Urothelium cell line (cell line): ENCODE measurements at regions not wholly inside any gene's neighbourhood (a gene's known extent, or its start where the extent isn't known, plus 50 kb on each side); places are given as distances from the start of the nearest gene placed in this dataset.

Experiments used
- DNase-seq: peaks from one replicate; pipeline ENCODE4 v3.0.0; 2011; ENCODE audit warnings: low spot score, mixed read lengths
- FAIRE-seq: peaks from 2 replicates; lab custom pipeline; 2011; peaks lifted over from hg19 to GRCh38; lab: Jason Lieb, UNC

GRCh38 chr11:92885600-92885999 lies 83.9 kb upstream of the MTNR1B start:
- no peak for FAIRE-seq
- DNase-seq: no peak

GRCh38 chr11:92886243-92886905 lies 83.1 kb upstream of the MTNR1B start:
- peak; percentile 92 for FAIRE-seq
- peak; percentile 77 for DNase-seq

GRCh38 chr11:92888696-92889095 lies 80.8 kb upstream of the MTNR1B start:
- no peak for FAIRE-seq

GRCh38 chr11:92890846-92891245 lies 78.6 kb upstream of the MTNR1B start:
- FAIRE-seq (no peak), DNase-seq (no peak)

More at GRCh38 chr11:92888696-92889095, 80.8 kb upstream of the MTNR1B start:
- no peak for DNase-seq

- no peak for FAIRE-seq
- no peak for DNase-seq
Observed at GRCh38 chr11:92892802-92893684, 76.4 kb upstream of the MTNR1B start.

- no peak for FAIRE-seq
- no peak for DNase-seq
Observed at GRCh38 chr11:92894197-92894596, 75.3 kb upstream of the MTNR1B start.

- DNase-seq (no peak), FAIRE-seq (no peak)
Observed at GRCh38 chr11:92897487-92897886, 72.0 kb upstream of the MTNR1B start.

GRCh38 chr11:92902417-92902816 lies 67.0 kb upstream of the MTNR1B start:
- no peak for DNase-seq
- FAIRE-seq: no peak

GRCh38 chr11:92907671-92908070 lies 61.8 kb upstream of the MTNR1B start:
- FAIRE-seq: no peak
- no peak for DNase-seq

- DNase-seq (no peak), FAIRE-seq (no peak)
Observed at GRCh38 chr11:92909214-92909613, 60.2 kb upstream of the MTNR1B start.

- DNase-seq: no peak
Observed at GRCh38 chr11:92911478-92911877, 58.0 kb upstream of the MTNR1B start.

GRCh38 chr11:92915551-92915950 lies 53.9 kb upstream of the MTNR1B start:
- FAIRE-seq (no peak), DNase-seq (no peak)

More at GRCh38 chr11:92911478-92911877, 58.0 kb upstream of the MTNR1B start:
- FAIRE-seq: no peak

- FAIRE-seq: no peak
- DNase-seq: no peak
Observed at GRCh38 chr11:92916299-92916698, 53.2 kb upstream of the MTNR1B start.

GRCh38 chr11:92917927-92918326 lies 51.5 kb upstream of the MTNR1B start:
- FAIRE-seq: no peak
- no peak for DNase-seq

- FAIRE-seq: no peak
Observed at GRCh38 chr11:92919048-92919447, 50.4 kb upstream of the MTNR1B start.

More at GRCh38 chr11:92919048-92919447, 50.4 kb upstream of the MTNR1B start:
- DNase-seq: no peak
